Activated T-cell treated with anti-CD3 and anti-CD28 coated beads for 4 hours (primary cell): ENCODE measurements at regions not wholly inside any gene's neighbourhood (a gene's known extent, or its start where the extent isn't known, plus 50 kb on each side); places are given as distances from the start of the nearest gene placed in this dataset.
"Not testable (repeated sequence)": the region's sequence is repeated elsewhere in the genome, so short reads cannot be mapped to it uniquely, and the experiment has no call there.

Experiments used
- DNase-seq: peaks from one replicate; pipeline ENCODE4 v3.0.0-alpha.2; 2020

DNA sequence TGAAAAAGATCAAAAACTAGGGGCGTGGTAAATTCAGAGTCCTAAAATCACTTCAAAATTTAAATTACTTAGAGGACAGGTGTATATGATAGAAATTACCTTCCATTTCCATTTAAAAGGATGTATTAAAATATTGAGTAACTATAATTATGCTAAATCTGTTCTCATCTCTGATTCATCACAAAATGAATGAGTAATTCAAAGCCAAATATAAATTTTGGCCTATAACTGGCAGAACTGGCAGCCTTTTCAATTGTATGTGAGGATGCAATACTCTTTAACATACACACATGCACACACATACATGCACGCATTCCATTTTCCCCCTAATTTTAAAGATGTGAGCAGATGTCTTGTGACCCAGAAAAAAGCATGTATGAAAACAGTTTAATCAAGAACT is 194.6 kb downstream of the EPM2A start:
- DNase-seq: no peak

DNA sequence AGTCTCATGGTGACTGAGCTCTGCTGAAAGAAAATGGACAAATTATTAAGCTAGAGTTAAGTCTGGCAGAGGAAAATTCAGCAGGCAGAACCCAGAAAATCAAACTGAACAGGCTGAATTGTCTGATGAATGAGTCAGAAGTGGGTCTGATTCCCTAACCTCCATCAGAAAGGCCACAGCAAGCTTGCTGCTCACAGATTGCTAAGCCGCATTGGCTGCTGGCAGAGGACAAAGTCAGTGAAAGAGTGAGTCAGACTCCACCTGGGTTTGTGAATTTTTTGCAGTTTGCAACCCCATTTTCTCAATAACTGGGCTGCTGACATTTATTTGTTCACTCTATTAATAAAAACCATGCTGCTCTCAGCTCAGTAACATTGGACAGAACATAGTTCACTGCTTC is 191.3 kb downstream of the EPM2A start:
- no peak for DNase-seq

DNA sequence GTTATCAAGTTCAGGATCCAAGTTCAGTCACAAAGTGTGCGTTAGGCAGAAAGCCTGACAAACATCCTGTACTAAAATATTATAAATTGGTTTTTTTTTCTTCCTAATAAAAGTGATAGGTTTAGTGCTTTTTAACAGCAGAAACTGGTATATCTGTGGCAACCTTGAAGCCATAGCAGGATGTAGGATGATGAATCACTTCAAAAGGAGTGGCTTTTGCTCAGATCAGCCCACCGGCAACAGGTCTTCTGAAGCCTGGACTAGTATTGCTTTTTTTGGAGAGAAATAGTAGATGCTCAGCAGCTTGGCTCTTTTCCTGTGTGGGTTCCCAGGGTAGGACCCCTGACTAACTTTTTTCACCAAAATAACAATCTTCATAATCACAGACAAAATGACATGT is 190.8 kb downstream of the EPM2A start:
- DNase-seq: no peak

DNA sequence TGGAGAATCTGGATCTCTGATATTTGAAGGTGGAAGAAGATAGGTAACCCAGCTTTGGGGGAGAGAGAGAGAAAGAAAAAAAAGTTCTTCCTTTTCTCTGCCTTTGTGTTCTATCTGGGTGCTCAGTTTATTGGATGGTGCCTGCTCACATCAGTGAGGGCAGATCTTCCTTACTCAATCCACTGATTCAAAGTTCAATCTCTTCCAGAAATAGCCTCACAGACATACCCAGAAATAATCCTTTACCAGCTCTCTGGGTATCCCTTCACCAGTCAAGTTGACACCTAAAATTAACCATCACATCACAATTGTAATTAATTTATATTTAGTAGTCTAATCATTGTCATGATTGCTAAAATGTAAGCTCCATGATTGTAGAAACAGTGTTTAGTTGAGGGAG is 189.1 kb downstream of the EPM2A start:
- no peak for DNase-seq

DNA sequence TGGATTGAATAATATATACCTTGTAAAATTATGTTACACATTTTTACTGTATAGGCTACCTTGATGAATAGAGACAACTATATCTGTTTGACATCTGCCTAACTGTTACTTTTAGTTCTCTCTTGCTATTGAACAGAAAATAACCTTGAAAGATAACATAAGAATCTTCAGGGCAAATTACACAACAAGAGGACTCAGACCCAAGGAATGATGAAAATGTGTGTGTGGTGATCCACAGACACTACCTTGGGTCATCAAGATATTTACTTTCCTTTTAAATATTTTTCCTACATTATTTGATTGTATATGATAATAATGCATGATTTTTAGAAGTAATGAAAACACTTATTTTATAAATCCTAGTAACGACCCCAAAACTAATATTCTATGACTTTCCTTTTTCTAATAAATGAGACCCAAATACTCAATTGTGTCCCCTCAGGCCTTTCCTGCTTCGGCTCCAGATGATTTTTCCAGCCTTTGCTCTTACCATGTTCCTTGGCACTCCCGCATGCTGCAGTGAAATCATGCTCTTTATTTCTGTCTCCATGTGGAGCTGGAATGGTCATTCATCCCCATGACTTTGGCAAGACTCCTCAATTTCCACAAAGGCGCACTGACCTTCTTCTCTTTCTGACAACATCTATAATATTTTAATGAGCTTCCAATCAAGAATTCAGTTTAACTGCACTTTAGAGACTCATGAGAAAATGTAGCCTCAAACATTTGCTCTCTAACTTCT is 187.6 kb downstream of the EPM2A start:
- no peak for DNase-seq

DNA sequence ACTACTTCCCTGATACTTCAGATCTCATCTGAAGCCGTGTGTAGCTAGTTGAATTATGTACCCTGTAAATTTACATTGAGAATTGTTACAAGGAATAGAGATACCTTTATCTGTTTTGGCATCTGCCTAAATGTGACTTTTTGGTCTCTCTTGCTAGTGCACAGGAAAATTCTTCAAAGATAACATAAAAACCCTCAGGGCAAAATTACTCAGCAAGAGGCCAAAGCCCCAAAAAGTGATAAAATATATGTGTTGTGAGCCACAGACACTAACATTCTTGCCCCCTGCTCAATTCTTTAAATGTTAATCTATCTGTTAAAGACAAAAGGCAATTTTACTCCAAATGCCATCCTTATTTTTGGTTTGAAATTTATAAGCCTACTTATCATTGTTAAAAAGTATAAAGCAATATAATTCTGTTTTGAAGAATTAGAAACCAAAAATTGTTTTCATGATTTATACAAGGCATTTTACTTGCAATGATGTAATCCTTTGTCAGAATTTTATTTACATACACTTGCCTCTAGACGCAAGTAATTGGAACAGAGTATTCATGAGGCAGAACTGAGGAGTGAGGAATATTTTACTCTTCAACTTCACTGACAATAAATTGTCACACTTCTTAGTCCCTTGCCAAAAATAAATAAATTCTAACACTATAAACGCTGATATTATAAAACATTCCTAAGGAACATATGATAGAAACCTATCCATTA is 186.2 kb downstream of the EPM2A start:
- no peak for DNase-seq

DNA sequence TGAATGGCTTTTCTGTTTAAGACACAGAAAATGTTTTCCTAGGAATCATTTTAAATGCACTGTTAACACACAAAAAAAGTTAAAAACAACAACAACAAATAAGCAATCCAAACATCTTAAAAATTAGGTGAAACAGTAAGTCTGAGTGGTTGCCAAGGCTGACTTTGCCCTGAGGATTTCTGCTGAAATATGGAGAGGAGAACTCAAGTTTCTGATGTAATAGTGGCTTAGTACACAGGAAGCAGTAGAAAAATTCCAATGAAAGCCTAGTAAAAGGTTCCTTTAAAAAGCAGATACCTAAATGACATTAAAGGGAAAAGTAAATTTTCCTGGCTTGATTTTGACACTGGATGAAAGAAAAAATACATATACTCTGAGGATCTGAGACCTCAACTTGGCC is 184.2 kb downstream of the EPM2A start:
- no peak for DNase-seq

DNA sequence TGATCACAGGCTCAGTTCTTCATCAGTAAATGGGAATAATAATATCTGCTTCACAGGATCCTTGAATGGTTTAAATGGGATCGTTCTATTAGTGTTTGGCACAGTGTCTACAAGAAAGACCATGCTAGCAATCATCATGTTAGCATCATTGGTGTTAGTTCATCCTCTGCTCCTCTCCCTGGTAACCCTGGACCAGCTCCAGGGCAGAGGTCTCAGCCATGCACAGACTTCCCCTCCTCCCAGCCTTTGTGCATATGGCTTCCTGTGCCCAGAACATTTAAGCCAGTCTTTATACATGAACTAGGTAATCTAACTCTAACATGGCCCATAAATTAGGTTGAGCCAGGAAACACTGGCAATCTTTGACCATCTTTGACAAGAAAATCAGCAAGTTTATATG is 180.2 kb downstream of the EPM2A start:
- DNase-seq: no peak

DNA sequence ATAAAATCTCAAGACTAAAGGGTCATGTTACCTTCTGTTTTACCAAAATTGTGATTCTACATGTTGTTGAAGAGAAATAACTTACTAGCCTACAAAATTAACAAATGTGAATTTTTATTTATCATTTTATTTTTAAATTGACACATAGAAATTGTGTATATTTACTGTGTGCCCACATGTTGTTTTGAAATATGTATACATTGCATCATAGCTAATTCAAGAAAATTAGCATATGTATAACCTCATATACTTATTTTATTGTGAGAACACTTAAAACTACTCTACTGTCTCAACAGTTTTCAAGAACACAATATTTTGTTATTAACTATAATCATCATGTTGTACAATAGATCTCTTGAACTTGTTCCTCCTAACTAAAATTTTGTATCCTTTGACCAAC is 177.8 kb downstream of the EPM2A start:
- DNase-seq: no peak

DNA sequence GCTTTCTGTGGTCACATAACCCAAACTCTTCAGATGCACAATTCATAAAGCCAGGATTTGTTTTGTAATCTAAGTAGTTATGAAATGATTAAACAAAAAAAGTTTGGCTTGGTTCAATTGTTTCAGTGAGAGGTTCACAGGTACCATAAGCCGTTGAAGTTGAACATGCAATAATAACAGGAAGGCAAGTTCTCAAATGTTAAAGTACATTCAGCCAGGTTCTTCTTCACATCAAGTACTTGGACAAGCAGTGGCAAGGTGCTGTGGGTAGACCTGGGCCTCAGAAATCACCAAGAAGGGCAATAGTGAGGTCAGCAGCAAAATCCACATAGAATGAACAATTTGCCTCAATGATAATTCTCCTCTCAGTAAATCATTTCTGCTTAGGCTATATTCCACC is 175.5 kb downstream of the EPM2A start:
- no peak for DNase-seq

DNA sequence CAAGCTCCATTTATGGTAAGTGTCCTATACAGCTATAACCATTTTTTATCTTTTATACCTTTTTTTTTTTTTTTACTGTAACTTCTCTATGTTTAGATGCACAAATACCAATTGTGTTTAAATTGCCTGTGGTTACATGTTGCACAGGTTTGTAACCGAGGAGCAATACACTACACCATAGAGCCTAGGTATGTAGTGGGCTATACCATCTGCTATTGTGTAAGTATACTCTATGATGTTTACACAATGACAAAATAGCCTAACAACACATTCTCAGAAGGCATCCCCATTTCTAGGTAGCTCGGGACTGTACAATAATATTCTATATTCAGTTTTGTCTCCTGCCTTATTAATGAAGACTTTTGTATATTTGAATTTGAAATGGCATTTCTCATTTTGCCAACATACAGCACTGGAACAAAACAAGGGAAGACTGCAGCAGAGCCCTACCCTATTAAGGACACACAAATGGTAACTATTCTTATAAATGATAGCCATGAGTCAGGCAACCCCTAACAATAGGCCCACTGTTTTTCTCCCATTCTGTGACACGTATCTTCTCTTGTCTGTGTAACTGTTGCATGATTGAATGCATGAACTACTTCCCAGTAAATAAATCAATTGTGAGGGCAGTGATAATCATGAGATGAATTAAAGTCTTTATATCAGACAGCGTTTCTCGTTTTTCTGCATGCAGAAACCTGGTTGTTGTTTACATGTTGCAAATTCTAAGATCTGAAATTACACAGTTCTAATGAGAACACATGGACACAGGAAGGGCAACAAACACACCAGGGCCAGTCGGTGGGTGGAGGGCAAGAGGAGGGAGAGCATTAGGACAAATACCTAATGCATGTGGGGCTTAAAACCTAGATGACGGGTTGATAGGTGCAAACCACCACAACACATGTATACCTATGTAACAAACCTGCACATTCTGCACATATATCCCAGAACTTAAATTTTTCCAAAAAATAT is 173.9 kb downstream of the EPM2A start:
- DNase-seq: no peak

DNA sequence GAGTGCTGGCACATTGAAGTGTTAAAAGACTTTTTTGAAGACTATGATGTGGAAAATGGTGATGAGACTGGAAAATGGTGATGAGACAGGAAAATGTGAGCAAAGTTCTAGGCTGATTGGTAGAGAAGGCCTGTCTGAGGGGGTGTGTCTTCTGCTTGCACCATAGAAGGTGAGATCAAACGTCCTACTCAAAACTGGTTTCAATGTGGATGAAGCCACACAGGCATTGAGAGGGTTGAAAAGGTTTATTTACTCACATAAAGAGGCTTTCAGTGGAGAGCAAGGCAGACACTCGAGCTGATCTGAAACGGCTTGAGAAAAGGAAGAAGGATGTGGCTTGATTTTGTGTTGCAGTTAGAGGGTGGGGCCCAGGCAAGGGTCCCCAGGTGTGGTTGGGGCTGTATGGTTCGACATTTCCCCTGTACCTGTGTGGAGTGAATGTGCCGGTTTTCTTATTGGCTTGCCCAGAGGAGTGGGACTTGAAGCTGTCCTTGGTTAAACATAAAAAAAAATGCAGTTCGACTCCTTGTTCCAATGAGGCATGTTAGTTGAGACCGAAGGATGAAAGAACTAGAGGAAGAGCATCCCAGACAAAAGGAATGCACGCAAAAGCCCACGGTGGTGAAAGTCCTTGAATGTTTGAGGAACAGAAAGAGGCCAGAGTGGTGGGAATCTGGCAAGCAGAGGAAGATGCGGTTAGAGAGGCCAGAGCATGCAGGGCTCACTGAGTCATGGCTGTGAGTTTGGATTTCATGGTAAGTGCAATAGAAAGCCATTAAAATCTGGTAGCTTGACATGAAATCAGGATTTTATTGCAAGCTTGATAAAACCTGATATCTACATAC is 172.3 kb downstream of the EPM2A start:
- no peak for DNase-seq

DNA sequence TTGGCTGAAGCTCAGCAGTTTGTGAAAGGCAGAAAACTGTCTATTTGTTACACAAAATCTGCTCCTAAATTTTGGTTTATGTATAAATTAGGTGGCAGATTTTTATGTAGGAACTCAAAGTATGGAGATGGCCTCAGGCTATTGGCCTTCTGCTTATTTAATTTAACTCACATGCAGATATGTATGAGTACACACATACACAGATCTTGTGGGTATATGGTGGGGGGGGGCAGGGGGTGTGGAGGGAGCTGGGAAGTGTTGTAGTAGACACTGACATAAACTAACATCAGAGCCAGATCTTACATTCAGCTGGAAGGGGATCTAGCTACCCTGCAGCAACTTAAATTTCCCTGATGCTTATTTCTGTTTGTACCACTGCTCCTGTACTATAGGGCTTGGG is 170.8 kb downstream of the EPM2A start:
- no peak for DNase-seq

DNA sequence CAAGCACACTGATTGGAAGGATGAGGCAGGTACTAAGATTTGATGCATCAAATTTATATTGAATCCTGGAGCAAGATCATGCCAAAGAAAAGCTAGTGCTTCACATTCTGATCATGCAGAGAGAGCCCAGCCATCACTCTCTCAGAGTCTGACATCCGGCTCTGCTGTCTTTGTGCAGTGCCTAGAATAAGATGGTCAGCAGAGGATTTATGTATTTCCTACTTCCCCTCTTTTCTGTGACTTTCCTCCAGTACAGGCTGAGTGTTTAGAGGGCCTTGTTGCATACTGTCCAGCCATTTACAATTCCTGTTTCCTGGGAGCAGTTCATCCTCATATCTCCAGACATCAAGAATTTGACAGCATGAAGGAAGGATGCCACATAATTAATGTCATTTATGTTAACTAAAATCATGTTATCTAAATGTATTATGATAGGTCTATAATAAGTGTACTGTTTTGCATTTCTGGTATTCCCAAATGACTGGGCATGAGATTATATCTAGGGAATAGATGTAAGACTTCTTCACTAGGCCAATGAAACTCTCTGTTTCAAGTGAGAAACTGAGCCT is 167.6 kb downstream of the EPM2A start:
- no peak for DNase-seq

DNA sequence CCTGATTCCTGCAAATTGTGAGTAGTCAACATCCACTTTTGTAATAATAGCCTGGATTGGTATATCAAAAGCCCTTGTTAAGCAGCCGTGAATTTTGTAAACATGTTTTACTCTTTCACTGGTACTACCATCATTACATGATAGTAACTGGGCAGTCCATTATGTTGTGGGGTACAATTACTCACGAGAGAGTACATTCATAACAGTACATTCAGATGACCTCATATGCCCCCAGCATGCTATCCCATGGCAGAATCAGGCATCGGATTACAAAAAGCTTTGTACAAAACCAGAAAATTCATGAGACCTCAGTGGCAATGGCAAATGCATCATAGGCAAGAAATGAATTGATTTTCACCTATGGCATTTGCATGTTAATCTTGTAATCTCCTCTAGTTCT is 166.2 kb downstream of the EPM2A start:
- DNase-seq: no peak

DNA sequence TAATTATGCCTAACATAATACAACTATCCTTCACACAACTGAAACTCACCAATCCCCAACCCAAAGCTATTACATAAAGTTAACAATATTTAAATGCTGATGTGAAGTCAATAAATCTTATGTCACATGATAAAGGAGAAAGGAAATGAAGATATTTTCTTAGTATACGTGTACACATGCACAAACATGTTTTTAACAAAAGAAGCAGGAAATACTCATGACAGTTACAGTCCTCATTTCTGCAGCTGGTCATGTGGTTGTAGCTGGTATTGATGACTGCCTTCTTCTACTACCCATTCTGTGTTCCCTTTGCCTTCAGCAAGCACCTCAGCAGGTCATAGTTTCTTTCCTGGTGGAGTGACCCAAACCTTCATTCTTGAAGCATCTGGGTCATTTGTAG is 165.0 kb downstream of the EPM2A start:
- not testable (repeated sequence) for DNase-seq

DNA sequence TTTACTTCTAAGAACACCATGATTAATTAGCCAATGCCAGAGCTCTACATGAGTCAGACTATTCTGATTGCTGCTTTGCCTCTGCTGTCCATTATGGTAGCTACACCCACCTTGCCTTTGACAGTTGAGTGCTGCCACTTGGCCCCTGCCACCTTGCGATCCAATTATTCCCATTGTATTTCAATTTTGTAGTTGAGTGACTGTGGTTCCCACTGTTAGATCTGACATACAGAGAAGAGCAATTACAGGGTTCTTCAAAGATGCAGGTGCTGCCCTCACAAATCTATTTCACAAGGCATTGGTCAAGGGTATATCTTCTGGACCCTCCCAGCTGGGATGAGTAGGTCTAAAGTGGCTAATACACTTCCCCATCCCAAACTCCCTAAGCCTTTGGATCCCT is 161.1 kb downstream of the EPM2A start:
- not testable (repeated sequence) for DNase-seq
